ENCODE measurements at regions not wholly inside any gene's neighbourhood (a gene's known extent, or its start where the extent isn't known, plus 50 kb on each side); places are given as distances from the start of the nearest gene placed in this dataset.

DNA sequence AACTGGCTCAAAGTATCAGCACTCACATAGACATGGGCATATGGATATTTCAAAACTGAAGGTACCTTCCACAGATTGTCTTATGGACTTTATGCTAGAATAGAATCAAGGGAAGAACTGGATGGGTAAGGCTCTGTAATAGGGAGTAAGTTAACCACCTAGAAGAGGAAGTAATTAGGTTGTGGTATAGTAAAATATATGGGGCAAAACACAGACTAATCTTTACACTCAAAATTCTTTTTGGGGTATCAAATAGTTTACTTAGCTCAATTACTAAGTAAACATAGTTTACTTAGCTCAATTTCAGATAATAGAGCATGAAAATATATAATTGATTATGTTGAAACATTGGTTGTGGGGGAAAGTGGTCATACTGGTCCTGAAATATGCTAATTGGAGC lies 94.2 kb upstream of the ATXN1 start:
- no peak for TF ChIP-seq CTCF (IDR thresholded peaks at IDR 0.05)
- Histone ChIP-seq H3K4me3 (no peak overlapping the region), H3K36me3 (no peaks in the 10 kb centered on the region), H3K9me3 (no peaks in the 10 kb centered on the region), H3K27me3 (no peaks in the 10 kb centered on the region), H3K27ac (no peak overlapping the region), H3K9ac (ENCODE audit: low read depth in 2 of 2, low read length in 2 of 2) (no peak overlapping the region), H3K4me1 (no peaks in the 10 kb centered on the region)
- no peak for DNase-seq
- intact Hi-C loops (cut with DNase I): no loop called here

DNA sequence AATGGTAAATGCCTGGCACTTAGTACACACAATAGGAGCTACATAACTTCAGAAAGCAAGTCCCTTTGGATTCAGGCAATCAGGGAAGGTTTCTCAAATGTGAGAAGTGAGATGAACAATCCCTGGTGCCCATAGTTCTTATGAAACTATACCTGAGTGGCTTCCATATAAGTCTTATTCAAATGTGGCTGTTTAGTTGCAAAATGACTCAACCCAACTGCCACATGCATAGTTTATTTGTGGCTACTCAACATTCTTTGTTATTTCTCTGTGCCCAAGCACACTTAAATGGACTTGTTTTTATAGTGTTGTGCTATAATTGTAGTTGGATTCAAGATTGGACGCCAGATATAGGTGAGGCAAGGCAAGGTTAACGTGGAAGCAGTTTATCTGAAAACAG lies 93.7 kb upstream of the ATXN1 start:
- Histone ChIP-seq H3K9me3 (no peaks in the 10 kb centered on the region), H3K27ac (no peak overlapping the region), H3K36me3 (no peaks in the 10 kb centered on the region), H3K27me3 (no peaks in the 10 kb centered on the region), H3K9ac (ENCODE audit: low read depth in 2 of 2, low read length in 2 of 2) (no peak overlapping the region), H3K4me3 (no peak overlapping the region), H3K4me1 (no peaks in the 10 kb centered on the region)
- TF ChIP-seq CTCF (IDR thresholded peaks at IDR 0.05): no peak
- intact Hi-C loops (cut with DNase I): no loop called here
- DNase-seq: no peak

GRCh38 chr6:16852671-16853070 lies 91.4 kb upstream of the ATXN1 start:
- Histone ChIP-seq H3K36me3 (no peaks in the 10 kb centered on the region), H3K27ac (no peak overlapping the region), H3K4me3 (no peak overlapping the region), H3K9ac (ENCODE audit: low read depth in 2 of 2, low read length in 2 of 2) (no peak overlapping the region), H3K4me1 (no peaks in the 10 kb centered on the region), H3K27me3 (no peaks in the 10 kb centered on the region), H3K9me3 (no peaks in the 10 kb centered on the region)
- no peak for DNase-seq
- no peak for TF ChIP-seq CTCF (IDR thresholded peaks at IDR 0.05)
- intact Hi-C loops (cut with DNase I): no loop called here

- no peak for TF ChIP-seq CTCF (IDR thresholded peaks at IDR 0.05)
- no peaks in the 10 kb centered on the region for H3K9me3 ChIP-seq
- intact Hi-C loops (cut with DNase I): no loop called here
Measured at GRCh38 chr6:16851758-16852157, 90.5 kb upstream of the ATXN1 start.

DNA sequence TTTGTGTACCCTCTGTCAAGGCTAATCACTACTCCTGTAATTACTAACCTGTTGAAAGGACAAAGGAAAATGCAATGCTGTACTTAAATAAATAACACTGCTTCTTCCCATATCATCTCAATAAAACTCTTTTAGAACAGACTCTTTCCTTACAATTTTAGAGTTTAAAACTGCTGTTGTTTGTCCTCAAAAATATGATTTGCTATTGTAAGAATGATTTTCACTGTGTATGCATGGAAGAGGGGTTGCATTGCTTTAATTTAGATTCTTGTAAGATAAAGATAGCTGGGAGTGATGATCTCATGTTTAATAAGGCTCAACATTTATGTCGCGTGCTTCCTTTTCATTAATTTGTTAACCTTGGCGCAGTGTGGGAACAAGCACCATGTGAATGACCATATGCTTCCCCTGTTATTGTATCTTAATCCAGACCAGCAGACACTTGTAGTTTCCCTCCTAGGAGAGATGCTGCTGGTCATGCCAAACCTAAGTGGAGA lies 89.8 kb upstream of the ATXN1 start:
- H3K27me3 ChIP-seq: no peaks in the 10 kb centered on the region
- H3K9ac ChIP-seq (ENCODE audit: low read depth in 2 of 2, low read length in 2 of 2): no peak overlapping the region
- H3K36me3 ChIP-seq: no peaks in the 10 kb centered on the region
- no peak overlapping the region for H3K27ac ChIP-seq
- no peaks in the 10 kb centered on the region for H3K4me1 ChIP-seq
- no peak for TF ChIP-seq CTCF (IDR thresholded peaks at IDR 0.05)
- H3K4me3 ChIP-seq: no peak overlapping the region
- no peaks in the 10 kb centered on the region for H3K9me3 ChIP-seq
- no peak for DNase-seq
- intact Hi-C loops (cut with DNase I): no loop called here

More at GRCh38 chr6:16851758-16852157, 90.5 kb upstream of the ATXN1 start:
- Histone ChIP-seq H3K27ac (no peak overlapping the region), H3K36me3 (no peaks in the 10 kb centered on the region), H3K4me3 (no peak overlapping the region), H3K9ac (ENCODE audit: low read depth in 2 of 2, low read length in 2 of 2) (no peak overlapping the region), H3K4me1 (no peaks in the 10 kb centered on the region), H3K27me3 (no peaks in the 10 kb centered on the region)
- DNase-seq: no peak

- Histone ChIP-seq H3K27ac (no peak overlapping the region), H3K36me3 (no peaks in the 10 kb centered on the region), H3K4me1 (no peaks in the 10 kb centered on the region), H3K27me3 (no peaks in the 10 kb centered on the region), H3K9ac (ENCODE audit: low read depth in 2 of 2, low read length in 2 of 2) (no peak overlapping the region), H3K4me3 (no peak overlapping the region), H3K9me3 (no peaks in the 10 kb centered on the region)
- TF ChIP-seq CTCF (IDR thresholded peaks at IDR 0.05): no peak
- DNase-seq: no peak
- intact Hi-C loops (cut with DNase I): no loop called here
Measured at GRCh38 chr6:16850681-16851026, 89.4 kb upstream of the ATXN1 start.
